ENCODE measurements at regions not wholly inside any gene's neighbourhood (a gene's known extent, or its start where the extent isn't known, plus 50 kb on each side); places are given as distances from the start of the nearest gene placed in this dataset.

DNA sequence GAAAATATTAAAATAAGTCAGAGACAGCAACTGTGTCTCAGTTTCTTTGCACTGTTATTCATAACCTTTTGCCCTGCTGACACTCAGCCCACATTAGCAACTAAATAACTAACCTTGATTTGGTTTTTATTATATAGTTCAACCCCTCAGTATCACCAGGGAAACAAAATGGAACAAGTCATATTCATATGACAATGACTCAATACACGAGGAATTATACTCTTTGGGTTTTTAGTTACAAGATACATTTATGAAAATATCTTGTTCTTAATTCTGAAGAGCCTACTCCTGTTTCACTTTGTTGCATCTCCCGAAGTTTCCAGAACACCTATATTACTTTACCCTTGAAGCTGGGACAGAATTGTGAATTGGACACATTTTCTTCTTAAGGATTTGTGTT, 845.4 kb downstream of the EFNA5 start:
- no peak overlapping the region for H3K4me3 ChIP-seq (ENCODE audit: low read depth in 1 of 2, low read length in 1 of 2)
- H3K9me3 ChIP-seq, result no peaks in the 10 kb centered on the region
- no peaks in the 10 kb centered on the region for H3K27me3 ChIP-seq
- TF ChIP-seq, protein P1, sequence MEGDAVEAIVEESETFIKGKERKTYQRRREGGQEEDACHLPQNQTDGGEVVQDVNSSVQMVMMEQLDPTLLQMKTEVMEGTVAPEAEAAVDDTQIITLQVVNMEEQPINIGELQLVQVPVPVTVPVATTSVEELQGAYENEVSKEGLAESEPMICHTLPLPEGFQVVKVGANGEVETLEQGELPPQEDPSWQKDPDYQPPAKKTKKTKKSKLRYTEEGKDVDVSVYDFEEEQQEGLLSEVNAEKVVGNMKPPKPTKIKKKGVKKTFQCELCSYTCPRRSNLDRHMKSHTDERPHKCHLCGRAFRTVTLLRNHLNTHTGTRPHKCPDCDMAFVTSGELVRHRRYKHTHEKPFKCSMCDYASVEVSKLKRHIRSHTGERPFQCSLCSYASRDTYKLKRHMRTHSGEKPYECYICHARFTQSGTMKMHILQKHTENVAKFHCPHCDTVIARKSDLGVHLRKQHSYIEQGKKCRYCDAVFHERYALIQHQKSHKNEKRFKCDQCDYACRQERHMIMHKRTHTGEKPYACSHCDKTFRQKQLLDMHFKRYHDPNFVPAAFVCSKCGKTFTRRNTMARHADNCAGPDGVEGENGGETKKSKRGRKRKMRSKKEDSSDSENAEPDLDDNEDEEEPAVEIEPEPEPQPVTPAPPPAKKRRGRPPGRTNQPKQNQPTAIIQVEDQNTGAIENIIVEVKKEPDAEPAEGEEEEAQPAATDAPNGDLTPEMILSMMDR (IDR thresholded peaks at IDR 0.05), result no peak
- H3K27ac ChIP-seq, result no peak overlapping the region
- no peaks in the 10 kb centered on the region for H3K4me1 ChIP-seq (ENCODE audit: control insufficient read depth in 1 of 2, insufficient read depth in 1 of 2, low read depth in 1 of 2, low read length in 1 of 2)
- no peaks in the 10 kb centered on the region for H3K36me3 ChIP-seq

DNA sequence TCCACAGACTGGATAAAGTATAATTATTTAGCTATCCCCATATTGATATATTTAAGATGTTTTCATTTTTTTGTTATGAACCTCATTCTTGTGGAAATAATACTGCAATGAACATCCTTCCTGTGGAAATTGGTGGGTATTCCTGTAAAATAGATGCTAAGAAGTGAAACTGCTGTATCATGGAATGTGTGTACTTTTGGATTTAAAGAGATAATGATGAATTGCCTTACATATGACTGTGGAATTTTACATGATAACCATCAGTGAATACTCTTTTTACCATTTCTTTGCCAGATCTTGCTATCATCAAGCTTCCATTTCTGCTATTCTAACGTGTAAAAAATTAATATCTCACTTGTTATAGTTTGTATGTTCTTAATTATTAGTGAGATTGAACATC, 847.9 kb downstream of the EFNA5 start:
- Histone ChIP-seq H3K27me3 (no peaks in the 10 kb centered on the region), H3K4me3 (ENCODE audit: low read depth in 1 of 2, low read length in 1 of 2) (no peak overlapping the region), H3K9me3 (no peaks in the 10 kb centered on the region), H3K4me1 (ENCODE audit: control insufficient read depth in 1 of 2, insufficient read depth in 1 of 2, low read depth in 1 of 2, low read length in 1 of 2) (no peaks in the 10 kb centered on the region), H3K27ac (no peak overlapping the region), H3K36me3 (no peaks in the 10 kb centered on the region)
- TF ChIP-seq, protein P1 (IDR thresholded peaks at IDR 0.05), result no peak

DNA sequence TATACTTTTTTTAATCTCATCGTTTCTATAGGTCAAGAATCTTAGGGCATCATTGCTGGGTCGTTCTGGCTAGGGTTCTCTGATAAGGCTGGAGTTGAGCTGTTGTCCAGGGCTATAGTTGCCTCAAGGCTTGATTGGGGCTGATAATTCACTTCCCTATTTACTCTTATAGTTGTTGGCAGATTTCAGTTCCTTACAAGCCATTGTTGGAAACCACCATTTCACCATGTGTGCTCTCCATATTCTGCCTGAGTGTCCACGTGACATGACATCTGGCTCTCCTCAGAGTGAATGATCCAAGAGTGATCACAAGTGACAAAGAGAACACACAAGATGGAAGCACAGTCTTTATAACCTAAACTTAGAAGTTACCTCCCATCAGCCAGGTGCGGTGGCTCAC, 852.2 kb downstream of the EFNA5 start:
- TF ChIP-seq, protein P1 (IDR thresholded peaks at IDR 0.05), result no peak
- no peaks in the 10 kb centered on the region for H3K9me3 ChIP-seq
- H3K4me1 ChIP-seq (ENCODE audit: control insufficient read depth in 1 of 2, insufficient read depth in 1 of 2, low read depth in 1 of 2, low read length in 1 of 2), result no peaks in the 10 kb centered on the region
- H3K27ac ChIP-seq, result no peak overlapping the region
- no peaks in the 10 kb centered on the region for H3K27me3 ChIP-seq
- no peak overlapping the region for H3K4me3 ChIP-seq (ENCODE audit: low read depth in 1 of 2, low read length in 1 of 2)
- H3K36me3 ChIP-seq, result no peaks in the 10 kb centered on the region

DNA sequence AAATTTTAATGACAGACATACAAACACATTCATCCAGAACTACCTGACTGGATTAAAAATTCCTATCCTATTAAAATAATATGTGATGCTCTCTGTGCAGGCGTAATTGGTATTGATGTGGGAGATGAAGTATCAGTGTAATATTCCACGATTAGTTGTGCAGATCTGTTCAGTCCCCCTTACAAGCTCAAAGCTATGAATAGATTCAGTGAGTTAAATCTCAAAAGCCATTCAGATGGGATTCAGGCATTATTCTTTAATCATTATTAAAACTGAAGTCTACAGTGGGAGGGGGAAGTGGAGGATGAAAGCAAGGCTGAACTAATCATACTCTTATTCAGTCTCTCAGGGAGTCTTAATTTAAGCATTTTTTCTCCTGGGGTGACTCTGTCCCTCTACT, 855.8 kb downstream of the EFNA5 start:
- Histone ChIP-seq H3K9me3 (no peaks in the 10 kb centered on the region), H3K36me3 (no peaks in the 10 kb centered on the region), H3K4me3 (ENCODE audit: low read depth in 1 of 2, low read length in 1 of 2) (no peak overlapping the region), H3K4me1 (ENCODE audit: control insufficient read depth in 1 of 2, insufficient read depth in 1 of 2, low read depth in 1 of 2, low read length in 1 of 2) (no peaks in the 10 kb centered on the region), H3K27ac (no peak overlapping the region), H3K27me3 (no peaks in the 10 kb centered on the region)
- TF ChIP-seq, protein P1 (IDR thresholded peaks at IDR 0.05), result no peak

DNA sequence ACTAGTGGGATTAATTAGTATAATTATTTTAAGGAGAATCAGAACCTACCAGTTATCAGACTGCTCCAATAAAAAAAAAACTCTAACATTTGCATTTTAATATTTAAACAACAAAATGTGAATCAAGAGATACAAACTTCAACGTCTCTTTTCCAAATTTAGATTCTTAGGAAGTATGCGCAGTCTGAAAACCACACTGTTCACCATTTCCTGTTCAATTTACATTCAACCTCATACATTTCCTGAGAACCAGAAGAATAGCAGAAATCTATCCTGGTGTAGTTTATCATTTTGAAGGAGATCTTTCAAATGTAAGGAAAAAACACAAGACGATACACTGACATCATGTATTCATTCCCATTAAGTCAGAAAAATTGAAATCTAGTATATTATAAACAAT, 869.2 kb downstream of the EFNA5 start:
- TF ChIP-seq, protein P1 (IDR thresholded peaks at IDR 0.05), result no peak
- no peaks in the 10 kb centered on the region for H3K9me3 ChIP-seq
- H3K27me3 ChIP-seq, result no peaks in the 10 kb centered on the region
- no peak overlapping the region for H3K27ac ChIP-seq
- no peaks in the 10 kb centered on the region for H3K36me3 ChIP-seq
- no peak overlapping the region for H3K4me3 ChIP-seq (ENCODE audit: low read depth in 1 of 2, low read length in 1 of 2)
- no peaks in the 10 kb centered on the region for H3K4me1 ChIP-seq (ENCODE audit: control insufficient read depth in 1 of 2, insufficient read depth in 1 of 2, low read depth in 1 of 2, low read length in 1 of 2)

- H3K4me1 ChIP-seq (ENCODE audit: control insufficient read depth in 1 of 2, insufficient read depth in 1 of 2, low read depth in 1 of 2, low read length in 1 of 2), result no peaks in the 10 kb centered on the region
- H3K36me3 ChIP-seq, result no peaks in the 10 kb centered on the region
- TF ChIP-seq, protein P1 (IDR thresholded peaks at IDR 0.05), result no peak
- no peak overlapping the region for H3K4me3 ChIP-seq (ENCODE audit: low read depth in 1 of 2, low read length in 1 of 2)
- H3K9me3 ChIP-seq, result no peaks in the 10 kb centered on the region
- no peaks in the 10 kb centered on the region for H3K27me3 ChIP-seq
- H3K27ac ChIP-seq, result no peak overlapping the region
These were observed 872.7 kb downstream of the EFNA5 start for GRCh38 chr5:106797996-106798395.

Data from neutrophil (primary cell).